ENCODE measurements at regions not wholly inside any gene's neighbourhood (a gene's known extent, or its start where the extent isn't known, plus 50 kb on each side); places are given as distances from the start of the nearest gene placed in this dataset.

- DNase-seq (ENCODE audit: low read depth in 1 of 2, low spot score in 2 of 2), result no peak
- no peaks in the 10 kb centered on the region for H3K27me3 ChIP-seq (replicated peaks in 1 of 4; ENCODE audit: control insufficient read depth in 3 of 4, extremely low read depth in 1 of 4, insufficient read depth in 3 of 4, low read length in 3 of 4)
- no peak overlapping the region for H4K5ac ChIP-seq (ENCODE audit: insufficient read length, low read depth, low read length)
- no peak overlapping the region for H2BK5ac ChIP-seq (ENCODE audit: low read depth, low read length)
- no peak overlapping the region for H2AK5ac ChIP-seq (ENCODE audit: low read depth, low read length)
- H2AFZ ChIP-seq (ENCODE audit: low read length), result no peak overlapping the region
- H2BK12ac ChIP-seq (ENCODE audit: low read depth, low read length), result no peak overlapping the region
- no peak overlapping the region for H2BK120ac ChIP-seq (replicated peaks; ENCODE audit: low read depth, low read length)
- 33% methylated on average over 1 of the region's 1 CpG; no CpG with 5 or more reads in 1 of the 2 experiments for WGBS, 2 experiments (ENCODE audit: extremely low coverage in 1 of 2, insufficient coverage in 1 of 2, insufficient read length in 1 of 2, insufficient replicate concordance in 2 of 2, low coverage in 1 of 2, low lambda C conversion rate in 2 of 2, missing lambda C conversion rate in 1 of 2)
- no peaks in the 10 kb centered on the region for H3K36me3 ChIP-seq (ENCODE audit: control insufficient read depth in 2 of 4, insufficient read depth in 4 of 4, low read length in 3 of 4)
- H3K4me3 ChIP-seq (ENCODE audit: extremely low read depth in 1 of 4, insufficient read depth in 2 of 4, low read depth in 3 of 4, low read length in 4 of 4), result no peak overlapping the region
- no peak overlapping the region for H3K27ac ChIP-seq (ENCODE audit: low read depth, low read length)
- H3K56ac ChIP-seq (replicated peaks; ENCODE audit: insufficient read length, low read depth, low read length), result no peak overlapping the region
- no peaks in the 10 kb centered on the region for H3K23me2 ChIP-seq (ENCODE audit: low read depth, low read length)
- no peaks in the 10 kb centered on the region for H3K4me1 ChIP-seq (replicated peaks in 1 of 4; ENCODE audit: control insufficient read depth in 3 of 4, insufficient read depth in 4 of 4, low read length in 3 of 4)
- H3K18ac ChIP-seq (ENCODE audit: extremely low read depth, low read length), result no peak overlapping the region
- H3K79me1 ChIP-seq (ENCODE audit: low read depth, low read length), result no peaks in the 10 kb centered on the region
- no peak overlapping the region for H3K4me2 ChIP-seq (ENCODE audit: insufficient read depth in 1 of 2, low read depth in 2 of 2, low read length in 2 of 2)
- CTCF ChIA-PET (ENCODE audit: partially characterized antibody), result no interaction called here
- H3K23ac ChIP-seq (ENCODE audit: insufficient read length), result no peak overlapping the region
- H2BK20ac ChIP-seq (ENCODE audit: low read length), result no peak overlapping the region
- no peak for FAIRE-seq
- no peak overlapping the region for H4K8ac ChIP-seq (ENCODE audit: extremely low read depth, insufficient read depth, low read length)
- H3K4ac ChIP-seq (replicated peaks; ENCODE audit: insufficient read length, low read depth, low read length), result no peak overlapping the region
- no peak overlapping the region for H4K91ac ChIP-seq (replicated peaks; ENCODE audit: insufficient read length, low read length)
- H4K20me1 ChIP-seq (replicated peaks in 1 of 2; ENCODE audit: control insufficient read depth in 1 of 2, insufficient read depth in 2 of 2, low read length in 2 of 2), result no peaks in the 10 kb centered on the region
- no peaks in the 10 kb centered on the region for H3K9me3 ChIP-seq (ENCODE audit: insufficient read depth in 2 of 2, low read depth in 1 of 2, low read length in 1 of 2)
- H3K79me2 ChIP-seq (ENCODE audit: control insufficient read depth in 1 of 2, insufficient read depth in 2 of 2, low read length in 2 of 2), result no peaks in the 10 kb centered on the region
- POLR2A ChIA-PET (ENCODE audit: partially characterized antibody), result no interaction called here
- no peak overlapping the region for H3K9ac ChIP-seq (replicated peaks in 1 of 4; ENCODE audit: extremely low read depth in 1 of 4, low read depth in 3 of 4, low read length in 3 of 4)
- H2BK15ac ChIP-seq (ENCODE audit: low read length), result no peak overlapping the region
- no peak overlapping the region for H3K14ac ChIP-seq (ENCODE audit: insufficient read length)
- no peak for TF ChIP-seq POU5F1 (IDR thresholded peaks at IDR 0.05; ENCODE audit: low read depth, low read length)
- no peak for TF ChIP-seq RNF2 (IDR thresholded peaks at IDR 0.05; ENCODE audit: borderline replicate concordance, low read depth, low read length, missing control alignments, poor library complexity, severe bottlenecking)
- TF ChIP-seq KDM5A (IDR thresholded peaks at IDR 0.05; ENCODE audit: low read length), result no peak
- TF ChIP-seq KDM1A (IDR thresholded peaks at IDR 0.05; ENCODE audit: borderline replicate concordance, low read length), result no peak
- no peak for TF ChIP-seq EZH2 (IDR thresholded peaks at IDR 0.05; ENCODE audit: low read depth, low read length, severe bottlenecking)
- TF ChIP-seq RFX5 (IDR thresholded peaks at IDR 0.05; ENCODE audit: borderline replicate concordance, low read depth, low read length), result no peak
- TF ChIP-seq CTCF (IDR thresholded peaks at IDR 0.05; ENCODE audit: control extremely low read depth in 1 of 3, insufficient read depth in 1 of 3, low read depth in 1 of 3, low read length in 3 of 3), result no peak
- TF ChIP-seq ATF2 (IDR thresholded peaks at IDR 0.05; ENCODE audit: low read length), result no peak
- no peak for TF ChIP-seq POLR2A (IDR thresholded peaks at IDR 0.05; ENCODE audit: control extremely low read depth in 1 of 2, low read depth in 2 of 2, low read length in 2 of 2)
- no peak for TF ChIP-seq KDM4A (IDR thresholded peaks at IDR 0.05; ENCODE audit: low read depth, low read length, severe bottlenecking)
Measured at GRCh38 chr7:144982133-144982532, 146.3 kb upstream of the TPK1 start.
